ENCODE measurements at regions not wholly inside any gene's neighbourhood (a gene's known extent, or its start where the extent isn't known, plus 50 kb on each side); places are given as distances from the start of the nearest gene placed in this dataset.

GRCh38 chr5:74153255-74153790, 487.2 kb downstream of the ENC1 start:
- WGBS = 74% methylated on average over 1 of the region's 1 CpG
- Histone ChIP-seq H3K36me3 (no peaks in the 10 kb centered on the region), H3K27me3 (peaks cover under 1% of the 10 kb centered on the region), H3K4me3 (no peak overlapping the region), H3K4me1 (no peaks in the 10 kb centered on the region), H3K9me3 (no peaks in the 10 kb centered on the region), H3K27ac (no peak overlapping the region)
- no peak for TF ChIP-seq POLR2AphosphoS5 (IDR thresholded peaks at IDR 0.05)
- TF ChIP-seq POLR2A (IDR thresholded peaks at IDR 0.05) = no peak
- TF ChIP-seq CTCF (IDR thresholded peaks at IDR 0.05) = no peak
- TF ChIP-seq EP300 (IDR thresholded peaks at IDR 0.05) = no peak
- DNase-seq (ENCODE audit: low spot score in 2 of 2) = no peak

GRCh38 chr5:74152625-74153254, 487.8 kb downstream of the ENC1 start:
- WGBS = 81% methylated on average over 6 of the region's 6 CpGs
- TF ChIP-seq POLR2A (IDR thresholded peaks at IDR 0.05) = no peak
- TF ChIP-seq EP300 (IDR thresholded peaks at IDR 0.05) = no peak
- TF ChIP-seq POLR2AphosphoS5 (IDR thresholded peaks at IDR 0.05) = no peak
- no peak for TF ChIP-seq CTCF (IDR thresholded peaks at IDR 0.05)
- Histone ChIP-seq H3K27me3 (no peaks in the 10 kb centered on the region), H3K9me3 (no peaks in the 10 kb centered on the region), H3K4me1 (no peaks in the 10 kb centered on the region), H3K4me3 (no peak overlapping the region), H3K36me3 (no peaks in the 10 kb centered on the region), H3K27ac (no peak overlapping the region)
- DNase-seq (ENCODE audit: low spot score in 2 of 2) = no peak

- WGBS = 81% methylated on average over 4 of the region's 4 CpGs
- H3K36me3 ChIP-seq = no peaks in the 10 kb centered on the region
- H3K27ac ChIP-seq = no peak overlapping the region
- no peaks in the 10 kb centered on the region for H3K9me3 ChIP-seq
- H3K4me1 ChIP-seq = no peaks in the 10 kb centered on the region
- no peak for DNase-seq (ENCODE audit: low spot score in 2 of 2)
- H3K4me3 ChIP-seq = no peak overlapping the region
- H3K27me3 ChIP-seq = no peaks in the 10 kb centered on the region
- TF ChIP-seq POLR2A (IDR thresholded peaks at IDR 0.05) (no peak), CTCF (IDR thresholded peaks at IDR 0.05) (no peak), EP300 (IDR thresholded peaks at IDR 0.05) (no peak), POLR2AphosphoS5 (IDR thresholded peaks at IDR 0.05) (no peak)
Observed at GRCh38 chr5:74152136-74152535, 488.4 kb downstream of the ENC1 start.

GRCh38 chr5:74149395-74149794, 491.1 kb downstream of the ENC1 start:
- Histone ChIP-seq H3K27me3 (no peaks in the 10 kb centered on the region), H3K36me3 (no peaks in the 10 kb centered on the region), H3K4me3 (no peak overlapping the region), H3K4me1 (no peaks in the 10 kb centered on the region), H3K27ac (no peak overlapping the region), H3K9me3 (no peaks in the 10 kb centered on the region)
- DNase-seq (ENCODE audit: low spot score in 2 of 2) = no peak
- WGBS = 29% methylated on average over 3 of the region's 3 CpGs
- TF ChIP-seq POLR2AphosphoS5 (IDR thresholded peaks at IDR 0.05) = no peak
- no peak for TF ChIP-seq EP300 (IDR thresholded peaks at IDR 0.05)
- no peak for TF ChIP-seq CTCF (IDR thresholded peaks at IDR 0.05)
- TF ChIP-seq POLR2A (IDR thresholded peaks at IDR 0.05) = no peak

- H3K27ac ChIP-seq = no peak overlapping the region
Observed at GRCh38 chr5:74148321-74148720, 492.2 kb downstream of the ENC1 start.

More at GRCh38 chr5:74148321-74148720, 492.2 kb downstream of the ENC1 start:
- Histone ChIP-seq H3K9me3 (no peaks in the 10 kb centered on the region), H3K4me3 (no peak overlapping the region), H3K27me3 (no peaks in the 10 kb centered on the region), H3K36me3 (no peaks in the 10 kb centered on the region), H3K4me1 (peaks cover 3% of the 10 kb centered on the region)
- no peak for DNase-seq (ENCODE audit: low spot score in 2 of 2)
- TF ChIP-seq CTCF (IDR thresholded peaks at IDR 0.05) = no peak
- no peak for TF ChIP-seq POLR2AphosphoS5 (IDR thresholded peaks at IDR 0.05)
- TF ChIP-seq EP300 (IDR thresholded peaks at IDR 0.05) = no peak
- no peak for TF ChIP-seq POLR2A (IDR thresholded peaks at IDR 0.05)
